SK-N-SH (cell line): ENCODE measurements at regions not wholly inside any gene's neighbourhood (a gene's known extent, or its start where the extent isn't known, plus 50 kb on each side); places are given as distances from the start of the nearest gene placed in this dataset.

ENCODE experiments used
- CHD2 ChIP-seq: fragments of 150-350 bp; IDR thresholded peaks from 2 replicates; pipeline ENCODE4 v1.6.1; 2018; ENCODE audit warnings: low read length; ENCODE audit not compliant: partially characterized antibody
- MAX ChIP-seq: IDR thresholded peaks from 2 replicates; pipeline ENCODE4 v1.4.0; 2012; ENCODE audit warnings: low read depth
- NFIC ChIP-seq: IDR thresholded peaks from 2 replicates; pipeline ENCODE4 v1.4.0; 2012; ENCODE audit warnings: borderline replicate concordance
- NRF1 ChIP-seq: IDR thresholded peaks from 2 replicates; pipeline ENCODE4 v1.6.1; 2012; ENCODE audit warnings: low read depth, mild to moderate bottlenecking, low read length
- PBX3 ChIP-seq: IDR thresholded peaks from 2 replicates; pipeline ENCODE4; 2012
- POLR2AphosphoS5 ChIP-seq: IDR thresholded peaks from 2 replicates; pipeline ENCODE4 v1.6.1; 2012; ENCODE audit warnings: low read depth, low read length
- REST ChIP-seq: IDR thresholded peaks from 2 replicates; pipeline ENCODE4 v1.6.1; 2012; ENCODE audit warnings: mild to moderate bottlenecking, low read depth, low read length, moderate library complexity
- USF2 ChIP-seq: fragments of 150-350 bp; IDR thresholded peaks from 2 replicates; pipeline ENCODE4 v1.6.1; 2017; ENCODE audit warnings: antibody characterized with exemption, low read length, low read depth, borderline replicate concordance
- TF ChIP-seq, protein P1 (sequence below): fragments of 200-600 bp; sonication (generic); IDR thresholded peaks from 2 replicates; pipeline ENCODE4 v1.6.1; 2017; ENCODE audit warnings: antibody characterized with exemption, mild to moderate bottlenecking, moderate library complexity

GRCh38 chr13:82196087-82196486 lies 1686.2 kb downstream of the SLITRK1 start:
- no peak for TF ChIP-seq MAX
- no peak for TF ChIP-seq NFIC
- TF ChIP-seq, protein P1, sequence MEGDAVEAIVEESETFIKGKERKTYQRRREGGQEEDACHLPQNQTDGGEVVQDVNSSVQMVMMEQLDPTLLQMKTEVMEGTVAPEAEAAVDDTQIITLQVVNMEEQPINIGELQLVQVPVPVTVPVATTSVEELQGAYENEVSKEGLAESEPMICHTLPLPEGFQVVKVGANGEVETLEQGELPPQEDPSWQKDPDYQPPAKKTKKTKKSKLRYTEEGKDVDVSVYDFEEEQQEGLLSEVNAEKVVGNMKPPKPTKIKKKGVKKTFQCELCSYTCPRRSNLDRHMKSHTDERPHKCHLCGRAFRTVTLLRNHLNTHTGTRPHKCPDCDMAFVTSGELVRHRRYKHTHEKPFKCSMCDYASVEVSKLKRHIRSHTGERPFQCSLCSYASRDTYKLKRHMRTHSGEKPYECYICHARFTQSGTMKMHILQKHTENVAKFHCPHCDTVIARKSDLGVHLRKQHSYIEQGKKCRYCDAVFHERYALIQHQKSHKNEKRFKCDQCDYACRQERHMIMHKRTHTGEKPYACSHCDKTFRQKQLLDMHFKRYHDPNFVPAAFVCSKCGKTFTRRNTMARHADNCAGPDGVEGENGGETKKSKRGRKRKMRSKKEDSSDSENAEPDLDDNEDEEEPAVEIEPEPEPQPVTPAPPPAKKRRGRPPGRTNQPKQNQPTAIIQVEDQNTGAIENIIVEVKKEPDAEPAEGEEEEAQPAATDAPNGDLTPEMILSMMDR = no peak
- no peak for TF ChIP-seq CHD2
- no peak for TF ChIP-seq PBX3
- TF ChIP-seq NRF1 = no peak
- TF ChIP-seq REST = no peak
- TF ChIP-seq USF2 = no peak
- TF ChIP-seq POLR2AphosphoS5 = no peak
